SK-N-SH (cell line): ENCODE measurements at regions not wholly inside any gene's neighbourhood (a gene's known extent, or its start where the extent isn't known, plus 50 kb on each side); places are given as distances from the start of the nearest gene placed in this dataset.

Experiments
- EP300 ChIP-seq, 2 experiments: IDR thresholded peaks; 2 replicates each; pipeline versions ENCODE4 v1.4.0 to v1.6.1; 2012; ENCODE audit warnings: borderline replicate concordance in 1 of 2, low read depth in 1 of 2, low read length in 1 of 2
- EZH2phosphoT487 ChIP-seq: fragments of 200-600 bp; sonication (generic); IDR thresholded peaks from 2 replicates; pipeline ENCODE4 v1.6.1; 2017; ENCODE audit warnings: low read depth, mixed run types, mild to moderate bottlenecking, antibody characterized with exemption, moderate library complexity, borderline replicate concordance
- FOSL2 ChIP-seq: IDR thresholded peaks from 2 replicates; pipeline ENCODE4 v1.4.0; 2012; ENCODE audit warnings: low read depth, mild to moderate bottlenecking, moderate library complexity, borderline replicate concordance
- POLR2AphosphoS5 ChIP-seq: IDR thresholded peaks from 2 replicates; pipeline ENCODE4 v1.6.1; 2012; ENCODE audit warnings: low read depth, low read length
- RCOR1 ChIP-seq: fragments of 150-350 bp; IDR thresholded peaks from 2 replicates; pipeline ENCODE4 v1.6.1; 2017; ENCODE audit warnings: antibody characterized with exemption, low read length
- SIN3A ChIP-seq: IDR thresholded peaks from 2 replicates; pipeline ENCODE4 v1.6.1; 2012; ENCODE audit warnings: low read depth, mild to moderate bottlenecking, low read length, moderate library complexity, borderline replicate concordance
- TAF1 ChIP-seq: IDR thresholded peaks from 2 replicates; pipeline ENCODE4 v1.6.1; 2012; ENCODE audit warnings: low read depth, mild to moderate bottlenecking, low read length, moderate library complexity, borderline replicate concordance
- TF ChIP-seq, protein P1 (sequence below): IDR thresholded peaks from 2 replicates; pipeline ENCODE4 v1.4.0; 2012; ENCODE audit warnings: low read depth
- TF ChIP-seq, protein P2 (sequence below): fragments of 200-600 bp; sonication (generic); IDR thresholded peaks from 2 replicates; pipeline ENCODE4 v1.6.1; 2017; ENCODE audit warnings: antibody characterized with exemption, mild to moderate bottlenecking, moderate library complexity

DNA sequence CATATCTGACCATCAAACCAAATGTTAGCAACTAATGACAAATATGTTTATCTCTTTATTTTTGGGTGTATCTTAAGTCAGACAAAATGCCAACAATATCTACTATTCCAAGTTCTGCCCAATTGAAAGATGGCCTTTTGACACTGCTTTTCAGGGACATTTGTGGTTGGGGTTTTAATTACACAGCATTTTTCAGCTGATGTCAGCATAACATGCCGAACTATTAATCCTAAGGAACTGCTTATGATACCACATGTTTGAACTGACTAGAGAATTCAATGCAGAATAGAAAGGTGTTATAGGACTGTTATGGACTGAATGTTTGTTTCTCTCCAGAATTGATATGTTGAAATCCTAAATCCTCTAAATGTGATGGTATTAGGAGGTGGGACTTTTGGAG lies 445.1 kb downstream of the TMA16 start:
- TF ChIP-seq, protein P1, sequence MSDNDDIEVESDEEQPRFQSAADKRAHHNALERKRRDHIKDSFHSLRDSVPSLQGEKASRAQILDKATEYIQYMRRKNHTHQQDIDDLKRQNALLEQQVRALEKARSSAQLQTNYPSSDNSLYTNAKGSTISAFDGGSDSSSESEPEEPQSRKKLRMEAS, result no peak
- TF ChIP-seq TAF1, result no peak
- no peak for TF ChIP-seq RCOR1
- TF ChIP-seq, protein P2, sequence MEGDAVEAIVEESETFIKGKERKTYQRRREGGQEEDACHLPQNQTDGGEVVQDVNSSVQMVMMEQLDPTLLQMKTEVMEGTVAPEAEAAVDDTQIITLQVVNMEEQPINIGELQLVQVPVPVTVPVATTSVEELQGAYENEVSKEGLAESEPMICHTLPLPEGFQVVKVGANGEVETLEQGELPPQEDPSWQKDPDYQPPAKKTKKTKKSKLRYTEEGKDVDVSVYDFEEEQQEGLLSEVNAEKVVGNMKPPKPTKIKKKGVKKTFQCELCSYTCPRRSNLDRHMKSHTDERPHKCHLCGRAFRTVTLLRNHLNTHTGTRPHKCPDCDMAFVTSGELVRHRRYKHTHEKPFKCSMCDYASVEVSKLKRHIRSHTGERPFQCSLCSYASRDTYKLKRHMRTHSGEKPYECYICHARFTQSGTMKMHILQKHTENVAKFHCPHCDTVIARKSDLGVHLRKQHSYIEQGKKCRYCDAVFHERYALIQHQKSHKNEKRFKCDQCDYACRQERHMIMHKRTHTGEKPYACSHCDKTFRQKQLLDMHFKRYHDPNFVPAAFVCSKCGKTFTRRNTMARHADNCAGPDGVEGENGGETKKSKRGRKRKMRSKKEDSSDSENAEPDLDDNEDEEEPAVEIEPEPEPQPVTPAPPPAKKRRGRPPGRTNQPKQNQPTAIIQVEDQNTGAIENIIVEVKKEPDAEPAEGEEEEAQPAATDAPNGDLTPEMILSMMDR, result no peak
- no peak for TF ChIP-seq FOSL2
- no peak for TF ChIP-seq EP300 (IDR thresholded peaks at IDR 0.05; ENCODE audit: borderline replicate concordance in 1 of 2, low read depth in 1 of 2, low read length in 1 of 2)
- no peak for TF ChIP-seq POLR2AphosphoS5
- TF ChIP-seq SIN3A, result no peak
- TF ChIP-seq EZH2phosphoT487, result no peak
